Liver (tissue), 8 donors: ENCODE measurements at regions not wholly inside any gene's neighbourhood (a gene's known extent, or its start where the extent isn't known, plus 50 kb on each side); places are given as distances from the start of the nearest gene placed in this dataset.

Source experiments
- DNase-seq: peaks from one replicate; pipeline ENCODE4 v3.0.0-alpha.2; 2017; ENCODE audit warnings: low spot score
- H3K27ac ChIP-seq, 2 donors: one replicate each; pipeline ENCODE4 v1.7.0; 2013; ENCODE audit warnings: inconsistent platforms in 2 of 2, low read length in 2 of 2, control low read depth in 1 of 2, low read depth in 1 of 2, mild to moderate bottlenecking in 1 of 2
- H3K27me3 ChIP-seq, 4 donors: one replicate each; pipeline versions ENCODE4 v1.6.1 to v1.7.0; 2013; ENCODE audit warnings: low read length in 3 of 4, inconsistent platforms in 1 of 4, mild to moderate bottlenecking in 1 of 4, moderate library complexity in 1 of 4; ENCODE audit not compliant: control insufficient read depth in 4 of 4, insufficient read depth in 4 of 4
- H3K36me3 ChIP-seq, 4 donors: one replicate each; pipeline versions ENCODE4 v1.6.1 to v1.7.0; 2013; ENCODE audit warnings: low read length in 3 of 4, mild to moderate bottlenecking in 3 of 4, low read depth in 1 of 4, moderate library complexity in 1 of 4; ENCODE audit not compliant: control insufficient read depth in 4 of 4, insufficient read depth in 3 of 4
- H3K4me1 ChIP-seq, 4 donors: one replicate each; pipeline versions ENCODE4 v1.6.1 to v1.7.0; 2013; ENCODE audit warnings: low read length in 3 of 4, mild to moderate bottlenecking in 3 of 4, moderate library complexity in 1 of 4; ENCODE audit not compliant: control insufficient read depth in 4 of 4, insufficient read depth in 4 of 4
- H3K4me3 ChIP-seq, 3 donors: one replicate each; pipeline versions ENCODE4 v1.6.1 to v1.7.0; 2013; ENCODE audit warnings: low read length in 3 of 3, control low read depth in 1 of 3, low read depth in 1 of 3, mild to moderate bottlenecking in 1 of 3
- H3K9ac ChIP-seq, 2 donors: one replicate each; pipeline ENCODE4 v1.7.0; 2013; ENCODE audit warnings: low read length in 2 of 2, mild to moderate bottlenecking in 2 of 2, moderate library complexity in 2 of 2, control low read depth in 1 of 2, low read depth in 1 of 2
- H3K9me3 ChIP-seq, 4 donors: one replicate each; pipeline versions ENCODE4 v1.6.1 to v1.7.0; 2013; ENCODE audit warnings: low read length in 3 of 4; ENCODE audit not compliant: control insufficient read depth in 4 of 4
- ATF3 ChIP-seq: IDR thresholded peaks from 2 replicates; pipeline ENCODE4 v1.6.1; 2016; ENCODE audit warnings: antibody characterized with exemption
- CTCF ChIP-seq: fragments of 150-350 bp; IDR thresholded peaks from 2 replicates; pipeline ENCODE4 v1.5.1; 2017; ENCODE audit warnings: improper control_type of control experiment, low read depth, low read length; ENCODE audit not compliant: missing input control
- EGR1 ChIP-seq, 2 donors: IDR thresholded peaks; 2 replicates each; pipeline ENCODE4 v1.6.1; 2016 to 2018; ENCODE audit warnings: antibody characterized with exemption in 2 of 2, low read depth in 2 of 2
- FOXA1 ChIP-seq: IDR thresholded peaks from 2 replicates; pipeline ENCODE4 v1.6.1; 2016; ENCODE audit warnings: antibody characterized with exemption
- FOXA2 ChIP-seq: IDR thresholded peaks from 2 replicates; pipeline ENCODE4 v1.6.1; 2016; ENCODE audit warnings: antibody characterized with exemption
- GABPA ChIP-seq, 2 donors: IDR thresholded peaks in 1 of 2; conservative IDR thresholded peaks in 1 of 2; 2 replicates each; pipeline ENCODE4 v1.6.1; 2016; ENCODE audit warnings: antibody characterized with exemption in 2 of 2, mild to moderate bottlenecking in 1 of 2, moderate library complexity in 1 of 2
- HNF4A ChIP-seq, 2 donors: conservative IDR thresholded peaks; 2 replicates each; pipeline ENCODE4 v1.6.1; 2016; ENCODE audit warnings: antibody characterized with exemption in 2 of 2, mild to moderate bottlenecking in 2 of 2
- HNF4G ChIP-seq: IDR thresholded peaks from 2 replicates; pipeline ENCODE4 v1.6.1; 2016; ENCODE audit warnings: antibody characterized with exemption
- JUND ChIP-seq, 2 donors: IDR thresholded peaks; 2 replicates each; pipeline ENCODE4 v1.6.1; 2016; ENCODE audit warnings: antibody characterized with exemption in 2 of 2
- NR2F2 ChIP-seq: IDR thresholded peaks from 2 replicates; pipeline ENCODE4 v1.6.1; 2016; ENCODE audit warnings: antibody characterized with exemption
- RAD21 ChIP-seq, 2 donors: IDR thresholded peaks; 2 replicates each; pipeline ENCODE4 v1.6.1; 2016; ENCODE audit warnings: antibody characterized with exemption in 2 of 2, mild to moderate bottlenecking in 2 of 2
- RXRA ChIP-seq, 2 donors: IDR thresholded peaks; 2 replicates each; pipeline ENCODE4 v1.6.1; 2017 to 2018; ENCODE audit warnings: antibody characterized with exemption in 2 of 2, mild to moderate bottlenecking in 1 of 2
- SP1 ChIP-seq: IDR thresholded peaks from 2 replicates; pipeline ENCODE4 v1.6.1; 2018; ENCODE audit warnings: antibody characterized with exemption, mild to moderate bottlenecking
- TAF1 ChIP-seq: conservative IDR thresholded peaks from 2 replicates; pipeline ENCODE4 v1.6.1; 2016; ENCODE audit warnings: antibody characterized with exemption, mild to moderate bottlenecking
- YY1 ChIP-seq: IDR thresholded peaks from 2 replicates; pipeline ENCODE4 v1.6.1; 2016; ENCODE audit warnings: antibody characterized with exemption, mild to moderate bottlenecking
- WGBS: extraction: QIAGEN DNeasy Blood & Tissue Kit; methylation state at CpG from one replicate; pipeline ENCODE4 v1.1.7; 2013; 5-methylcytosine and 5-hydroxymethylcytosine counted together
- TF ChIP-seq, protein P1 (sequence below): IDR thresholded peaks from 2 replicates; pipeline ENCODE4 v1.6.1; 2016; ENCODE audit warnings: antibody characterized with exemption
- TF ChIP-seq, protein P2 (sequence below): IDR thresholded peaks from 2 replicates; pipeline ENCODE4 v1.6.1; 2016; ENCODE audit warnings: antibody characterized with exemption
- TF ChIP-seq, protein P3 (sequence below): IDR thresholded peaks from 2 replicates; pipeline ENCODE4 v1.6.1; 2016; ENCODE audit warnings: antibody characterized with exemption, mild to moderate bottlenecking
- donor health status: healthy.
- donor health status: healthy.
- donor health status: healthy.
- donor health status: healthy.
- donor health status: healthy.

- WGBS, result 40% methylated on average over 3 of the region's 3 CpGs
- H3K27me3 ChIP-seq, result peaks cover 0 to 3% (median 0%) of the 10 kb centered on the region in 4 donors
These were observed 351.0 kb downstream of the MCTP2 start for GRCh38 chr15:94582368-94582767.

More at GRCh38 chr15:94582368-94582767, 351.0 kb downstream of the MCTP2 start:
- Histone ChIP-seq H3K27ac (no peak overlapping the region), H3K9me3 (no peaks in the 10 kb centered on the region), H3K4me1 (no peaks in the 10 kb centered on the region), H3K9ac (no peak overlapping the region), H3K36me3 (no peaks in the 10 kb centered on the region), H3K4me3 (no peak overlapping the region)
- no peak for TF ChIP-seq ATF3
- TF ChIP-seq FOXA1, result no peak
- no peak for TF ChIP-seq SP1
- TF ChIP-seq, protein P1, sequence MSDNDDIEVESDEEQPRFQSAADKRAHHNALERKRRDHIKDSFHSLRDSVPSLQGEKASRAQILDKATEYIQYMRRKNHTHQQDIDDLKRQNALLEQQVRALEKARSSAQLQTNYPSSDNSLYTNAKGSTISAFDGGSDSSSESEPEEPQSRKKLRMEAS, result no peak
- TF ChIP-seq FOXA2, result no peak
- no peak for TF ChIP-seq HNF4G
- TF ChIP-seq HNF4A (conservative IDR thresholded peaks at IDR 0.05), result no peak
- TF ChIP-seq, protein P2, sequence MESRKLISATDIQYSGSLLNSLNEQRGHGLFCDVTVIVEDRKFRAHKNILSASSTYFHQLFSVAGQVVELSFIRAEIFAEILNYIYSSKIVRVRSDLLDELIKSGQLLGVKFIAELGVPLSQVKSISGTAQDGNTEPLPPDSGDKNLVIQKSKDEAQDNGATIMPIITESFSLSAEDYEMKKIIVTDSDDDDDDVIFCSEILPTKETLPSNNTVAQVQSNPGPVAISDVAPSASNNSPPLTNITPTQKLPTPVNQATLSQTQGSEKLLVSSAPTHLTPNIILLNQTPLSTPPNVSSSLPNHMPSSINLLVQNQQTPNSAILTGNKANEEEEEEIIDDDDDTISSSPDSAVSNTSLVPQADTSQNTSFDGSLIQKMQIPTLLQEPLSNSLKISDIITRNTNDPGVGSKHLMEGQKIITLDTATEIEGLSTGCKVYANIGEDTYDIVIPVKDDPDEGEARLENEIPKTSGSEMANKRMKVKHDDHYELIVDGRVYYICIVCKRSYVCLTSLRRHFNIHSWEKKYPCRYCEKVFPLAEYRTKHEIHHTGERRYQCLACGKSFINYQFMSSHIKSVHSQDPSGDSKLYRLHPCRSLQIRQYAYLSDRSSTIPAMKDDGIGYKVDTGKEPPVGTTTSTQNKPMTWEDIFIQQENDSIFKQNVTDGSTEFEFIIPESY, result no peak
- TF ChIP-seq RXRA (IDR thresholded peaks at IDR 0.05), result no peak
- no peak for TF ChIP-seq GABPA (IDR thresholded peaks at IDR 0.05 in 1 of 2, conservative IDR thresholded peaks at IDR 0.05 in 1 of 2)
- no peak for TF ChIP-seq TAF1
- TF ChIP-seq YY1, result no peak
- no peak for TF ChIP-seq JUND (IDR thresholded peaks at IDR 0.05)
- no peak for TF ChIP-seq EGR1 (IDR thresholded peaks at IDR 0.05; ENCODE audit: low read depth in 2 of 2)
- TF ChIP-seq CTCF, result peak; percentile 28
- TF ChIP-seq, protein P3, sequence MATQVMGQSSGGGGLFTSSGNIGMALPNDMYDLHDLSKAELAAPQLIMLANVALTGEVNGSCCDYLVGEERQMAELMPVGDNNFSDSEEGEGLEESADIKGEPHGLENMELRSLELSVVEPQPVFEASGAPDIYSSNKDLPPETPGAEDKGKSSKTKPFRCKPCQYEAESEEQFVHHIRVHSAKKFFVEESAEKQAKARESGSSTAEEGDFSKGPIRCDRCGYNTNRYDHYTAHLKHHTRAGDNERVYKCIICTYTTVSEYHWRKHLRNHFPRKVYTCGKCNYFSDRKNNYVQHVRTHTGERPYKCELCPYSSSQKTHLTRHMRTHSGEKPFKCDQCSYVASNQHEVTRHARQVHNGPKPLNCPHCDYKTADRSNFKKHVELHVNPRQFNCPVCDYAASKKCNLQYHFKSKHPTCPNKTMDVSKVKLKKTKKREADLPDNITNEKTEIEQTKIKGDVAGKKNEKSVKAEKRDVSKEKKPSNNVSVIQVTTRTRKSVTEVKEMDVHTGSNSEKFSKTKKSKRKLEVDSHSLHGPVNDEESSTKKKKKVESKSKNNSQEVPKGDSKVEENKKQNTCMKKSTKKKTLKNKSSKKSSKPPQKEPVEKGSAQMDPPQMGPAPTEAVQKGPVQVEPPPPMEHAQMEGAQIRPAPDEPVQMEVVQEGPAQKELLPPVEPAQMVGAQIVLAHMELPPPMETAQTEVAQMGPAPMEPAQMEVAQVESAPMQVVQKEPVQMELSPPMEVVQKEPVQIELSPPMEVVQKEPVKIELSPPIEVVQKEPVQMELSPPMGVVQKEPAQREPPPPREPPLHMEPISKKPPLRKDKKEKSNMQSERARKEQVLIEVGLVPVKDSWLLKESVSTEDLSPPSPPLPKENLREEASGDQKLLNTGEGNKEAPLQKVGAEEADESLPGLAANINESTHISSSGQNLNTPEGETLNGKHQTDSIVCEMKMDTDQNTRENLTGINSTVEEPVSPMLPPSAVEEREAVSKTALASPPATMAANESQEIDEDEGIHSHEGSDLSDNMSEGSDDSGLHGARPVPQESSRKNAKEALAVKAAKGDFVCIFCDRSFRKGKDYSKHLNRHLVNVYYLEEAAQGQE, result no peak
- peak; percentile 67 to 75 for TF ChIP-seq RAD21 (IDR thresholded peaks at IDR 0.05)
- TF ChIP-seq NR2F2, result peak; percentile 43
- DNase-seq, result no peak
